Stimulated activated CD8-positive, alpha-beta memory T cell treated with anti-CD3 and anti-CD28 coated beads, Interleukin-4, amount 100 ng/mL, for 1 hour (primary cell): ENCODE measurements at regions not wholly inside any gene's neighbourhood (a gene's known extent, or its start where the extent isn't known, plus 50 kb on each side); places are given as distances from the start of the nearest gene placed in this dataset.

Experiments used
- DNase-seq, 2 donors: peaks; one replicate each; pipeline ENCODE4 v3.0.0-alpha.2; 2020; ENCODE audit warnings: low read depth in 2 of 2, low spot score in 1 of 2

GRCh38 chr6:167672738-167673137 lies 154.0 kb upstream of the AFDN start:
- no peak for DNase-seq

GRCh38 chr6:167673946-167674345 lies 152.8 kb upstream of the AFDN start:
- DNase-seq = no peak

- DNase-seq = no peak
Measured at GRCh38 chr6:167674486-167674885, 152.2 kb upstream of the AFDN start.

- DNase-seq = no peak
Measured at GRCh38 chr6:167676000-167676665, 150.6 kb upstream of the AFDN start.

GRCh38 chr6:167676666-167677421 lies 149.9 kb upstream of the AFDN start:
- DNase-seq = no peak

- DNase-seq = no peak
Measured at GRCh38 chr6:167677422-167677789, 149.3 kb upstream of the AFDN start.

- DNase-seq = no peak
Measured at GRCh38 chr6:167678102-167679101, 148.3 kb upstream of the AFDN start.

GRCh38 chr6:167679122-167679736 lies 147.5 kb upstream of the AFDN start:
- no peak for DNase-seq

GRCh38 chr6:167679790-167680604 lies 146.7 kb upstream of the AFDN start:
- DNase-seq = no peak

GRCh38 chr6:167680605-167681149 lies 146.0 kb upstream of the AFDN start:
- DNase-seq = no peak

GRCh38 chr6:167682125-167682524 lies 144.6 kb upstream of the AFDN start:
- no peak for DNase-seq

GRCh38 chr6:167682546-167683027 lies 144.1 kb upstream of the AFDN start:
- no peak for DNase-seq

- DNase-seq = no peak
Measured at GRCh38 chr6:167683028-167683862, 143.5 kb upstream of the AFDN start.

GRCh38 chr6:167684276-167685104 lies 142.2 kb upstream of the AFDN start:
- DNase-seq = no peak

GRCh38 chr6:167685654-167686053 lies 141.1 kb upstream of the AFDN start:
- no peak for DNase-seq

- no peak for DNase-seq
Measured at GRCh38 chr6:167686204-167686893, 140.4 kb upstream of the AFDN start.

- DNase-seq = no peak
Measured at GRCh38 chr6:167687116-167687725, 139.5 kb upstream of the AFDN start.
